ENCODE measurements at regions not wholly inside any gene's neighbourhood (a gene's known extent, or its start where the extent isn't known, plus 50 kb on each side); places are given as distances from the start of the nearest gene placed in this dataset.

DNA sequence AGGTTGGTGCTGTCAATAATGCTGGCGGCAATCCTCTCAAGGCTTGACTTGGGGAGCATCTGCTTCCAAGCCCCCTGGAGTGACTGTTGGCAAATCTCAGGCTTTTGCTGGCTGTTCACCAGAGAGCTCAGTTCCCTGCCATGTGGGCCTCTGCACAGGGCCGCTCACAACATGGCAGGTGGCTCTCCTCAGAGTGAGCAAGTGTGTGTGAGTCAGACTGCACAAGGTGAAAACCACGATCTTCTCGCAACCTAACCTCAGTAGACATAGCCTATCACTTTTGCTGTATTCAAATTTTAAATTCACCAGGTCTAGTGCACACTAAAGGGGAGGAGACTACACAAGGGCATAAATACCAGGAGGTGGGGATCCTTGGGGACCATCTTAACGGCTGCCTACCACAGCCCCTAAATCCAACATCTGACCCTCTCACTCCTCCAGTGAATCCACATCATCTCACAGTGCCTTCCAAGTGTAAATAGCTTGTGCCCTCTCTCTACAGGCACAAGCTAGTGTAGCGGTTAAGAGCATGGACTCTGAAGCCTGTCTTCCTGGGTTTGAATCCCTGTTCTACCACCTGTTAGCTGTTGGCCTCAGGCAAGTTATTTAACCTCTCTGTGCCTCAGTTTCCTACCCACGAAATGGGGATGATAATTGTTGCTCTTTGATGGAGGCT lies 187.7 kb upstream of the CXCR4 start:
- ChIA-PET CTCF (no interaction called here), POLR2A (no interaction called here)
- Histone ChIP-seq H3K4me3 (ENCODE audit: low read depth, low read length) (no peak overlapping the region), H3K27me3 (ENCODE audit: control insufficient read depth, insufficient read depth, low read length) (no peaks in the 10 kb centered on the region), H3K36me3 (ENCODE audit: control insufficient read depth, insufficient read depth, low read length) (no peaks in the 10 kb centered on the region)
- TF ChIP-seq, protein P1, sequence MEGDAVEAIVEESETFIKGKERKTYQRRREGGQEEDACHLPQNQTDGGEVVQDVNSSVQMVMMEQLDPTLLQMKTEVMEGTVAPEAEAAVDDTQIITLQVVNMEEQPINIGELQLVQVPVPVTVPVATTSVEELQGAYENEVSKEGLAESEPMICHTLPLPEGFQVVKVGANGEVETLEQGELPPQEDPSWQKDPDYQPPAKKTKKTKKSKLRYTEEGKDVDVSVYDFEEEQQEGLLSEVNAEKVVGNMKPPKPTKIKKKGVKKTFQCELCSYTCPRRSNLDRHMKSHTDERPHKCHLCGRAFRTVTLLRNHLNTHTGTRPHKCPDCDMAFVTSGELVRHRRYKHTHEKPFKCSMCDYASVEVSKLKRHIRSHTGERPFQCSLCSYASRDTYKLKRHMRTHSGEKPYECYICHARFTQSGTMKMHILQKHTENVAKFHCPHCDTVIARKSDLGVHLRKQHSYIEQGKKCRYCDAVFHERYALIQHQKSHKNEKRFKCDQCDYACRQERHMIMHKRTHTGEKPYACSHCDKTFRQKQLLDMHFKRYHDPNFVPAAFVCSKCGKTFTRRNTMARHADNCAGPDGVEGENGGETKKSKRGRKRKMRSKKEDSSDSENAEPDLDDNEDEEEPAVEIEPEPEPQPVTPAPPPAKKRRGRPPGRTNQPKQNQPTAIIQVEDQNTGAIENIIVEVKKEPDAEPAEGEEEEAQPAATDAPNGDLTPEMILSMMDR (IDR thresholded peaks at IDR 0.05; ENCODE audit: insufficient read depth, low read depth, low read length): no peak
- no peak for DNase-seq (ENCODE audit: low read depth)

DNA sequence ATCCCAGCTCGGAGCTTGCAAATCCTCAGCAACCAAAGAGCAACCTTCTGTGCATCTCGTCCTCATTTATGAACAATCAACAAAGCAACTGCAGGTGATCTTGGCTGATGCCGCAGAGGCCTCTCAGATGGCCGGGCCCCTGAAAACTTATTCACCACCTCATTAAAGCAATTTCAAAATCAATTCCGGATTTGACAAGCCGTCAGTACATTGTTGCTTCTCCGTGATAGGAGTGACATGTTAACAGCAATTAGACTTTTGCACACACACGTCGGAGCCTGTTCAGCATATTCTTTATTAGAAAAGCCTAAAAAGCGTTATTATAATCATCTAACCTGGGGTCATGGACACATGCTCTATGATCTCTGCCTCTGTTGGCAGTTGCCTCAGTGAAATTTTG lies 183.1 kb upstream of the CXCR4 start:
- ChIA-PET CTCF (no interaction called here), POLR2A (no interaction called here)

DNA sequence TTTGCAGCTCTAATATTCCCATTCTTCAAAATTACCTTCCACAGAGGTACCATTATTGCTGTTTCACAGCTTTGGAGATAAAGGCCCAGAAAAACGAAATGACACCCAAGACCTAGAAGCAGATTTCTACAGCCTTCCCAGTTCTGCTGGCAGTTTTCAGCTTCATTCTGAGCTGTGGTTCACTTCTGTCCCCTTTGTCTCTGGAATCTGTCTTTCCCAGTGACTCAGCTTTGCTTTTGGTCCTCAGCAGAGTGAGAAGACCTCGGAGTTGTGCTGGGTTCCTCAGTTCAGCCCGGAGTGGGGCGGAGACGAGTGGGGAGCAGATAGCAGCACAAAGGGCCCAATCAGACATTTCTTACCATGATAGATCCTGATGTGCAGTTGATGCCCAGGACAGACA lies 180.7 kb upstream of the CXCR4 start:
- no peaks in the 10 kb centered on the region for H3K27me3 ChIP-seq (ENCODE audit: control insufficient read depth, insufficient read depth, low read length)
- DNase-seq (ENCODE audit: low read depth): no peak
- ChIA-PET CTCF (no interaction called here), POLR2A (no interaction called here)
- no peaks in the 10 kb centered on the region for H3K36me3 ChIP-seq (ENCODE audit: control insufficient read depth, insufficient read depth, low read length)
- TF ChIP-seq, protein P1 (IDR thresholded peaks at IDR 0.05; ENCODE audit: insufficient read depth, low read depth, low read length): no peak
- no peak overlapping the region for H3K4me3 ChIP-seq (ENCODE audit: low read depth, low read length)

More for the DNA sequence above, 183.1 kb upstream of the CXCR4 start:
- TF ChIP-seq, protein P1 (IDR thresholded peaks at IDR 0.05; ENCODE audit: insufficient read depth, low read depth, low read length): no peak
- Histone ChIP-seq H3K36me3 (ENCODE audit: control insufficient read depth, insufficient read depth, low read length) (no peaks in the 10 kb centered on the region), H3K4me3 (ENCODE audit: low read depth, low read length) (no peak overlapping the region), H3K27me3 (ENCODE audit: control insufficient read depth, insufficient read depth, low read length) (no peaks in the 10 kb centered on the region)
- DNase-seq (ENCODE audit: low read depth): no peak

DNA sequence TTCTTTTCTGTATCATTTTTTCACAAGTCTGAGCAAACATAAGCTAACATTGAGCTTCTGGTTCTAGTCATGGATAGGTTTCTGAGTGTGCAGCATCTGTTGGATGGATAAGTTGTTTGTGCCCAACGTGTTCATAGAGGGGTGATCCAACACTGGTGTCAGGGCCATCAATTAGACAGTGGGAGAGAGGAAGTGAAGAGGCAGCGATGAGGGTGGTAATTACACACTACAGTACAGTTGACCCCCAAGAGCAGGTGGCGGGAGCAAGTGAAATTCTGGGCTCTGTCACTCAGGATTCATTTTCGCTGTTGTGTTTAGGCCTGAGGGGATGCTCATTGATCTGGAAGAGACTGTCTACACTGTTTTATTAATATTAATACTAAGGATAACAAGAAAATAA lies 180.0 kb upstream of the CXCR4 start:
- TF ChIP-seq, protein P1 (IDR thresholded peaks at IDR 0.05; ENCODE audit: insufficient read depth, low read depth, low read length): no peak
- POLR2A ChIA-PET: interaction anchor here (0.7 kb wide), 1 partner anchor 12 kb away, joined by 5 read pairs; no protein-coding TSS in a partner anchor
- H3K27me3 ChIP-seq (ENCODE audit: control insufficient read depth, insufficient read depth, low read length): no peaks in the 10 kb centered on the region
- no peaks in the 10 kb centered on the region for H3K36me3 ChIP-seq (ENCODE audit: control insufficient read depth, insufficient read depth, low read length)
- DNase-seq (ENCODE audit: low read depth): no peak
- no peak overlapping the region for H3K4me3 ChIP-seq (ENCODE audit: low read depth, low read length)
- CTCF ChIA-PET: no interaction called here

DNA sequence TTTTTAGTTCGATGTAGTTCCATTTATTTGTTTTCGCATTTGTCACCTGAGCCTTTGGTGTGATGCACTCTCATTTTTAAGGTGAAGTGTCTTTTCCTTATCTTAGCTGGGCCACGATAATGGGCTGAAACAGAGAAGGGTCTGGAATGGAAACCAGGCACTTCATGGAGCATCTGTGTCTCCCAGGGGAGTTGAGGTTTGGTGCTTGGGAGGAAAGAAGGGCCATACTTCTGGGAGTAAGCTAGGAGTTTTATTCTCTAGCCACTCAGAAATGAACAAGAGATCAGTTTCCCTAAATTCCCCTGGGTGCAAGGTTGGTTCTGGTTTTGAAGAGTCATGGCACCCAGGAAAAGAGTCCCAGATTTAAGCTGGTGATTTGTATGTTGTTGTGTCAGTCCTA lies 179.4 kb upstream of the CXCR4 start:
- Histone ChIP-seq H3K4me3 (ENCODE audit: low read depth, low read length) (no peak overlapping the region), H3K27me3 (ENCODE audit: control insufficient read depth, insufficient read depth, low read length) (no peaks in the 10 kb centered on the region), H3K36me3 (ENCODE audit: control insufficient read depth, insufficient read depth, low read length) (no peaks in the 10 kb centered on the region)
- CTCF ChIA-PET: no interaction called here
- POLR2A ChIA-PET: interaction anchor here (0.7 kb wide), 1 partner anchor 11 kb away, joined by 5 read pairs; no protein-coding TSS in a partner anchor
- TF ChIP-seq, protein P1 (IDR thresholded peaks at IDR 0.05; ENCODE audit: insufficient read depth, low read depth, low read length): no peak
- DNase-seq (ENCODE audit: low read depth): no peak
